Stomach (tissue), 8 donors: ENCODE measurements at regions not wholly inside any gene's neighbourhood (a gene's known extent, or its start where the extent isn't known, plus 50 kb on each side); places are given as distances from the start of the nearest gene placed in this dataset.
"Not testable (repeated sequence)": the region's sequence is repeated elsewhere in the genome, so short reads cannot be mapped to it uniquely, and the experiment has no call there.

ENCODE experiments used
- DNase-seq, 2 donors: peaks; one replicate each; pipeline versions ENCODE4 v3.0.0 to v3.0.0-alpha.2; 2013 to 2019
- H3K27ac ChIP-seq, 5 donors: fragments of 200-600 bp in 4 of 5; sonication (generic) in 4 of 5; one replicate each; pipeline ENCODE4 v1.5.1; 2013 to 2019; ENCODE audit warnings: mild to moderate bottlenecking in 1 of 5, moderate library complexity in 1 of 5
- H3K27me3 ChIP-seq, 3 donors: fragments of 200-600 bp; sonication (generic); one replicate each; pipeline ENCODE4 v1.5.1; 2017 to 2019; ENCODE audit warnings: mixed run types in 1 of 3
- H3K36me3 ChIP-seq, 4 donors: fragments of 200-600 bp; sonication (generic); 1 replicate in 3 of 4; 2 replicates in 1 of 4; pipeline ENCODE4 v1.5.1; 2016 to 2019
- H3K4me1 ChIP-seq, 4 donors: fragments of 200-600 bp; sonication (generic); one replicate each; pipeline ENCODE4 v1.5.1; 2016 to 2019
- H3K4me3 ChIP-seq, 4 donors: fragments of 200-600 bp; sonication (generic) in 3 of 4; one replicate each; pipeline ENCODE4 v1.5.1; 2016 to 2019; ENCODE audit warnings: mild to moderate bottlenecking in 1 of 4
- H3K9me3 ChIP-seq, 4 donors: fragments of 200-600 bp; sonication (generic); one replicate each; pipeline ENCODE4 v1.5.1; 2016 to 2019
- EP300 ChIP-seq: sonication (generic); formaldehyde crosslinking; IDR thresholded peaks from one replicate; pipeline ENCODE4 v1.6.1; 2017; ENCODE audit warnings: antibody characterized with exemption
- POLR2A ChIP-seq, 4 donors: fragments of 450-650 bp; IDR thresholded peaks; one replicate each; pipeline ENCODE4 v1.6.1; 2016; ENCODE audit warnings: antibody characterized with exemption in 4 of 4, control low read depth in 2 of 4, mild to moderate bottlenecking in 1 of 4, moderate library complexity in 1 of 4
- POLR2AphosphoS5 ChIP-seq, 3 donors: sonication (generic); formaldehyde crosslinking; IDR thresholded peaks; one replicate each; pipeline ENCODE4 v1.6.1; 2016; ENCODE audit warnings: antibody characterized with exemption in 3 of 3
- WGBS, 5 donors: extraction: QIAGEN DNeasy Blood & Tissue Kit in 3 of 5; methylation state at CpG; one replicate each; pipeline versions ENCODE4 v1.1.5 to v1.1.7; 2013 to 2018; 5-methylcytosine and 5-hydroxymethylcytosine counted together
- intact Hi-C: fragments of 100-400 bp; cut with DNase I; formaldehyde crosslinking; loops from one replicate; pipeline ENCODE4 v1.15.1; 2023; ENCODE audit warnings: low total_unique reads
- TF ChIP-seq, protein P1 (sequence below), 7 experiments: fragments of 450-650 bp in 4 of 7; fragments of 200-600 bp in 3 of 7; sonication (generic) in 3 of 7; IDR thresholded peaks; one replicate each; pipeline ENCODE4 v1.5.1; 2016 to 2019; ENCODE audit warnings: antibody characterized with exemption in 7 of 7, control low read depth in 2 of 7, mild to moderate bottlenecking in 1 of 7
- donor health status: healthy with polysubstance abuse.
- donor health status: Bipolar disorder and iron deficiency.
- donor health status: healthy.

DNA sequence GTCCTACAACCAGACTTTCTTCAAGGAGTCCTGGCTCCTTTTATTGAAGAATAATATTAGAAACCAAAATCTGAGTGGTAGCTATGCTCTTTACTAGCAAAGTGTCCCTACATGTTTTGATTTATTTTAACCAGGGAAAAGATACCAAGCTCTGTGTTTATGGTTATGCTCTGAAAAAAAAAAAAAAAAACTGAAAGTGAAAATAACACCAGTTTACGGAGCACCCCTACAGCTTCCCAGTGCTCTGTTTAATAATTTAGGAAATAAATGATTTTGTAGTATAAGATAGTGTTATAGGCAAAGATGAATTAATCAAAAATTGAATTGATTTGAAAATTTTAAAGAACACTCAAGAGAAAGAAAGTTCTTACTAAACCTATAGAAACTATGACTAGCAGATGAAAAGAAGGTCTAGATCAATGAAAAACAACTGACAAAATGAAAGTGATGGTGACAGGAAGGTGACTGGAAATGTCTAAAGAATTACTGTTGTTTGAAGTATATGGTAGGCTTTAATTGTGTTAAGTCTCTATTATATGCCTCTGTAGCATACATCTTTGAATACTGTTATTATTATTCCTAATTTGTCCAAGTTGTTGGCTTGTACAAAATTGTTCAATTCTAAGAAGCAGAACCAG is 1698.4 kb upstream of the PCDH10 start:
- 80 to 90% (median 83%) methylated on average over 1 of the region's 1 CpG for WGBS, 5 donors
- no peak for DNase-seq
- intact Hi-C loops: no loop called here

GRCh38 chr4:131459430-131460101 is 1689.5 kb upstream of the PCDH10 start:
- Histone ChIP-seq H3K9me3 (peaks cover 0 to 17% (median 2%) of the 10 kb centered on the region in 4 donors), H3K27me3 (no peaks in the 10 kb centered on the region), H3K4me3 (no peak overlapping the region), H3K27ac (no peak overlapping the region), H3K36me3 (no peaks in the 10 kb centered on the region), H3K4me1 (no peaks in the 10 kb centered on the region)
- WGBS, 5 donors: 49 to 78% (median 74%) methylated on average over 4 of the region's 4 CpGs
- DNase-seq: peak in 1 of 2 donors; percentile 52
- TF ChIP-seq POLR2A (IDR thresholded peaks at IDR 0.05): no peak
- no peak for TF ChIP-seq POLR2AphosphoS5 (IDR thresholded peaks at IDR 0.05)
- TF ChIP-seq, protein P1, sequence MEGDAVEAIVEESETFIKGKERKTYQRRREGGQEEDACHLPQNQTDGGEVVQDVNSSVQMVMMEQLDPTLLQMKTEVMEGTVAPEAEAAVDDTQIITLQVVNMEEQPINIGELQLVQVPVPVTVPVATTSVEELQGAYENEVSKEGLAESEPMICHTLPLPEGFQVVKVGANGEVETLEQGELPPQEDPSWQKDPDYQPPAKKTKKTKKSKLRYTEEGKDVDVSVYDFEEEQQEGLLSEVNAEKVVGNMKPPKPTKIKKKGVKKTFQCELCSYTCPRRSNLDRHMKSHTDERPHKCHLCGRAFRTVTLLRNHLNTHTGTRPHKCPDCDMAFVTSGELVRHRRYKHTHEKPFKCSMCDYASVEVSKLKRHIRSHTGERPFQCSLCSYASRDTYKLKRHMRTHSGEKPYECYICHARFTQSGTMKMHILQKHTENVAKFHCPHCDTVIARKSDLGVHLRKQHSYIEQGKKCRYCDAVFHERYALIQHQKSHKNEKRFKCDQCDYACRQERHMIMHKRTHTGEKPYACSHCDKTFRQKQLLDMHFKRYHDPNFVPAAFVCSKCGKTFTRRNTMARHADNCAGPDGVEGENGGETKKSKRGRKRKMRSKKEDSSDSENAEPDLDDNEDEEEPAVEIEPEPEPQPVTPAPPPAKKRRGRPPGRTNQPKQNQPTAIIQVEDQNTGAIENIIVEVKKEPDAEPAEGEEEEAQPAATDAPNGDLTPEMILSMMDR (IDR thresholded peaks at IDR 0.05): no peak
- no peak for TF ChIP-seq EP300
- intact Hi-C loops: no loop called here

More for the DNA sequence above, 1698.4 kb upstream of the PCDH10 start:
- no peaks in the 10 kb centered on the region for H3K27me3 ChIP-seq
- no peak overlapping the region for H3K4me3 ChIP-seq
- H3K27ac ChIP-seq: no peak overlapping the region
- H3K36me3 ChIP-seq: no peaks in the 10 kb centered on the region
- H3K9me3 ChIP-seq: peaks cover 0 to 11% (median 2%) of the 10 kb centered on the region in 4 donors
- TF ChIP-seq POLR2AphosphoS5 (IDR thresholded peaks at IDR 0.05): no peak
- TF ChIP-seq, protein P1 (IDR thresholded peaks at IDR 0.05): no peak
- no peak for TF ChIP-seq EP300
- no peak for TF ChIP-seq POLR2A (IDR thresholded peaks at IDR 0.05)
- no peaks in the 10 kb centered on the region for H3K4me1 ChIP-seq

DNA sequence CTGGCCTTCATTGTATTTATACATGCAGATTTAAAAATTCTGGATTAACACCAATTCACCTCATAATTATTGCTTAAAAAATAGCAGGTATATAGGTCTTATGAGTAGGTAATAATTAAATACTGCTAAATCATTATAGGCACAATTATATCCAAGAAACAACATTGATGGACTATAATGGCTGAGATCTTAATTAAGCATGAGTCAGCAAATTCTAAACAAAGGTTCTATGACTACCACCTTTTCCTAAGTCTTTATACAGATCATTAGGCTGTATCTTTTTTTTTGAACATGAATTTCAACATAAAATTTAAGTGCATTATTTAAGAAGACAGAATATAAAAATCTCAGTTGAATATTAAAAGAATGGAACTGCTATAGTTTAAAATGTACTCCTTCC is 1678.7 kb upstream of the PCDH10 start:
- Histone ChIP-seq H3K27me3 (no peaks in the 10 kb centered on the region), H3K4me1 (no peaks in the 10 kb centered on the region), H3K4me3 (no peak overlapping the region), H3K9me3 (peaks cover 0 to 12% (median 0%) of the 10 kb centered on the region in 4 donors), H3K27ac (no peak overlapping the region), H3K36me3 (no peaks in the 10 kb centered on the region)
- intact Hi-C loops: no loop called here
- no peak for DNase-seq
- TF ChIP-seq POLR2AphosphoS5 (IDR thresholded peaks at IDR 0.05) (no peak), POLR2A (IDR thresholded peaks at IDR 0.05) (no peak), EP300 (no peak)
- TF ChIP-seq, protein P1 (IDR thresholded peaks at IDR 0.05): no peak

GRCh38 chr4:131488772-131489171 is 1660.3 kb upstream of the PCDH10 start:
- TF ChIP-seq, protein P1 (IDR thresholded peaks at IDR 0.05): no peak
- Histone ChIP-seq H3K4me3 (no peak overlapping the region), H3K9me3 (no peaks in the 10 kb centered on the region), H3K36me3 (no peaks in the 10 kb centered on the region), H3K27me3 (no peaks in the 10 kb centered on the region), H3K27ac (no peak overlapping the region), H3K4me1 (no peaks in the 10 kb centered on the region)
- intact Hi-C loops: no loop called here
- WGBS, 5 donors: 30 to 71% (median 46%) methylated on average over 2 of the region's 2 CpGs
- DNase-seq: no peak

GRCh38 chr4:131496211-131496610 is 1652.9 kb upstream of the PCDH10 start:
- H3K36me3 ChIP-seq, H3K4me3 ChIP-seq, intact Hi-C loops, H3K9me3 ChIP-seq, H3K27ac ChIP-seq, H3K4me1 ChIP-seq, H3K27me3 ChIP-seq, DNase-seq: not testable (repeated sequence)
- 79 to 86% (median 80%) methylated on average over 5 of the region's 5 CpGs for WGBS, 5 donors
